SU-DHL-6 (cell line): ENCODE measurements at regions not wholly inside any gene's neighbourhood (a gene's known extent, or its start where the extent isn't known, plus 50 kb on each side); places are given as distances from the start of the nearest gene placed in this dataset.
"Not testable (repeated sequence)": the region's sequence is repeated elsewhere in the genome, so short reads cannot be mapped to it uniquely, and the experiment has no call there.

ENCODE experiments used
- H2AFZ ChIP-seq: fragments of 200-600 bp; sonication (generic); 2 replicates; pipeline ENCODE4 v1.6.1; 2014; ENCODE audit warnings: low read depth, mild to moderate bottlenecking, moderate library complexity, mixed read lengths, antibody characterized with exemption, low read length; ENCODE audit not compliant: severe bottlenecking
- H3F3A ChIP-seq: fragments of 200-600 bp; shearing (Covaris generic); 2 replicates; pipeline ENCODE4 v1.6.0; 2016; ENCODE audit warnings: antibody characterized with exemption, mild to moderate bottlenecking; ENCODE audit not compliant: insufficient read depth
- H3K27ac ChIP-seq: fragments of 200-600 bp; sonication (generic); 2 replicates; pipeline ENCODE4 v1.5.1; 2016; ENCODE audit warnings: low read depth, mild to moderate bottlenecking, low read length, moderate library complexity, mixed read lengths
- H3K27me3 ChIP-seq: fragments of 200-600 bp; sonication (generic), shearing (Covaris generic); 2 replicates; pipeline ENCODE4 v1.6.0; 2014; ENCODE audit warnings: mild to moderate bottlenecking, low read length
- H3K36me3 ChIP-seq: fragments of 200-600 bp; sonication (generic); 2 replicates; pipeline ENCODE4 v1.6.1; 2014; ENCODE audit warnings: mild to moderate bottlenecking, low read length, mixed read lengths
- H3K4me2 ChIP-seq: fragments of 300-600, 200-600 bp; shearing (Covaris generic), sonication (generic); 2 replicates; pipeline ENCODE4 v1.6.0; 2014; ENCODE audit warnings: low read length, low read depth, mild to moderate bottlenecking; ENCODE audit not compliant: poor library complexity, severe bottlenecking
- H3K4me3 ChIP-seq: fragments of 200-600 bp; sonication (generic); 2 replicates; pipeline ENCODE4 v1.5.1; 2014; ENCODE audit warnings: antibody characterized with exemption, low read length, mild to moderate bottlenecking, mixed read lengths; ENCODE audit not compliant: insufficient read depth, poor library complexity, severe bottlenecking
- H3K79me2 ChIP-seq: fragments of 200-600 bp; sonication (generic); 2 replicates; pipeline ENCODE4 v1.6.1; 2014; ENCODE audit warnings: mild to moderate bottlenecking, low read length, moderate library complexity; ENCODE audit not compliant: insufficient read depth
- H3K9ac ChIP-seq: fragments of 200-600 bp; sonication (generic); 2 replicates; pipeline ENCODE4 v1.7.0; 2014; ENCODE audit warnings: mild to moderate bottlenecking, low read length
- H3K9me2 ChIP-seq: fragments of 200-600 bp; sonication (generic); replicated peaks from 2 replicates; pipeline ENCODE4 v1.6.1; 2014; ENCODE audit warnings: low read length; ENCODE audit not compliant: insufficient read depth
- H3K9me3 ChIP-seq: fragments of 200-600 bp; sonication (generic); 2 replicates; pipeline ENCODE4 v1.6.1; 2014; ENCODE audit warnings: low read length, mixed read lengths; ENCODE audit not compliant: insufficient read depth
- H4K20me1 ChIP-seq: fragments of 200-600 bp; sonication (generic); 2 replicates; pipeline ENCODE4 v1.6.1; 2014; ENCODE audit warnings: low read depth, mild to moderate bottlenecking, antibody characterized with exemption, low read length, moderate library complexity, mixed read lengths
- CTCF ChIP-seq: fragments of 200-600 bp; sonication (generic); IDR thresholded peaks from one replicate; pipeline ENCODE4 v1.5.1; 2017; ENCODE audit warnings: antibody characterized with exemption, mild to moderate bottlenecking, low read length, moderate library complexity; ENCODE audit not compliant: insufficient read depth, poor library complexity, severe bottlenecking
- EZH2phosphoT487 ChIP-seq: fragments of 200-600 bp; sonication (generic), shearing (Covaris generic); conservative IDR thresholded peaks from 2 replicates; pipeline ENCODE4 v1.6.1; 2018; ENCODE audit warnings: mild to moderate bottlenecking, antibody characterized with exemption, low read length, moderate library complexity, mixed read lengths

GRCh38 chr14:86912709-86913108 is 1080.3 kb downstream of the GALC start:
- no peaks in the 10 kb centered on the region for H4K20me1 ChIP-seq
- no peaks in the 10 kb centered on the region for H3K9me2 ChIP-seq
- H3K27me3 ChIP-seq: no peaks in the 10 kb centered on the region
- no peak overlapping the region for H3K27ac ChIP-seq
- H3K4me3 ChIP-seq: no peak overlapping the region
- no peak overlapping the region for H2AFZ ChIP-seq
- H3F3A ChIP-seq: no peaks in the 10 kb centered on the region
- no peaks in the 10 kb centered on the region for H3K36me3 ChIP-seq
- no peaks in the 10 kb centered on the region for H3K9me3 ChIP-seq
- H3K4me2 ChIP-seq: no peak overlapping the region
- TF ChIP-seq CTCF (no peak), EZH2phosphoT487 (no peak)
- no peak overlapping the region for H3K9ac ChIP-seq
- H3K79me2 ChIP-seq: no peaks in the 10 kb centered on the region

- no peaks in the 10 kb centered on the region for H3K27me3 ChIP-seq
- no peak overlapping the region for H3K27ac ChIP-seq
- H3K9me2 ChIP-seq: no peaks in the 10 kb centered on the region
- H2AFZ ChIP-seq: no peak overlapping the region
- H4K20me1 ChIP-seq: no peaks in the 10 kb centered on the region
- no peaks in the 10 kb centered on the region for H3F3A ChIP-seq
- H3K9me3 ChIP-seq: no peaks in the 10 kb centered on the region
- no peak overlapping the region for H3K4me3 ChIP-seq
- H3K4me2 ChIP-seq: no peak overlapping the region
- H3K36me3 ChIP-seq: no peaks in the 10 kb centered on the region
- no peaks in the 10 kb centered on the region for H3K79me2 ChIP-seq
- TF ChIP-seq EZH2phosphoT487 (no peak), CTCF (no peak)
- no peak overlapping the region for H3K9ac ChIP-seq
Observed at GRCh38 chr14:86911486-86911885, 1081.5 kb downstream of the GALC start.

GRCh38 chr14:86905386-86905926 is 1087.5 kb downstream of the GALC start:
- not testable (repeated sequence) for H3K9me2 ChIP-seq, H3K79me2 ChIP-seq

GRCh38 chr14:86902176-86902950 is 1090.6 kb downstream of the GALC start:
- Histone ChIP-seq H3K36me3 (no peaks in the 10 kb centered on the region), H3K9me3 (no peaks in the 10 kb centered on the region), H3K27ac (no peak overlapping the region), H3K9me2 (no peaks in the 10 kb centered on the region), H3K4me2 (no peak overlapping the region), H3K27me3 (no peaks in the 10 kb centered on the region), H4K20me1 (no peaks in the 10 kb centered on the region), H2AFZ (no peak overlapping the region), H3K9ac (no peak overlapping the region), H3K4me3 (no peak overlapping the region), H3K79me2 (no peaks in the 10 kb centered on the region), H3F3A (no peaks in the 10 kb centered on the region)
- TF ChIP-seq EZH2phosphoT487 (no peak), CTCF (no peak)

More at GRCh38 chr14:86905386-86905926, 1087.5 kb downstream of the GALC start:
- H4K20me1 ChIP-seq, H2AFZ ChIP-seq, H3K4me2 ChIP-seq, H3K27me3 ChIP-seq, H3F3A ChIP-seq, H3K27ac ChIP-seq, H3K36me3 ChIP-seq, H3K4me3 ChIP-seq, H3K9me3 ChIP-seq, H3K9ac ChIP-seq: not testable (repeated sequence)
